ENCODE measurements at regions not wholly inside any gene's neighbourhood (a gene's known extent, or its start where the extent isn't known, plus 50 kb on each side); places are given as distances from the start of the nearest gene placed in this dataset.
"Not testable (repeated sequence)": the region's sequence is repeated elsewhere in the genome, so short reads cannot be mapped to it uniquely, and the experiment has no call there.

DNA sequence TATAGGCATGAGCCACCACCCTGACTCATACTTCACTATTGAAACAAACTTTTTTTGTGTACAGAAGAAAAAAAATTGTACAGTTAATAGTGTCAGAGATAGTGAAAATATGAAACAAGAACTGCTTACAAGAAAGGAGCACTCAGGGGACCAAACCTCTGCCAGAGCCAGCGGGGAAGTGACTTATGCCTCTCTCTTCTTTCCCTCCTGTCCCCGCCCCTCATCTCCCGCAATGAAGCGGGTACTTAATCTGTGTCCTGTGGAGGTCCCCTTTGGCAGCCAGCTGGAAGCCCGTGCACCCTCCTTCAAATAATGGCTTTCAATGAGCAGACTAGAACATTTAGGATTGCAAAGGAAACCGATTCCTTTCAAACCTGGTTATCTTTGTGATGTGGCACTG, 51.5 kb downstream of the PPIAL4A start:
- not testable (repeated sequence) for DNase-seq

DNA sequence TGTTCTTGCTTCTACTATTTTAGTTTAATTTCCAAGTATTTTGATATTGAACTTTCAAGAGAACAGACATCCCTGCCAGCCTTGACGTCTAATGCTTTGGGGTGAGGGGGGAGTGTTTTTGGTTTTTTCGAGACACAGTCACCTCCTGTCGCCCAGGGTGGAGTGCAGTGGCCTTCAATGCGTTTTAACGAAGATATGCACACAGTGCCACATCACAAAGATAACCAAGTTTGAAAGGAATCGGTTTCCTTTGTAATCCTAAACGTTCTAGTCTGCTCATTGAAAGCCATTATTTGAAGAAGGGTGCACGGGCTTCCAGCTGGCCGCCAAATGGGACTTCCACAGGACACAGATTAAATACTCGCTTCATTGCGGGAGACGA, 52.3 kb downstream of the PPIAL4A start:
- DNase-seq = not testable (repeated sequence)

DNA sequence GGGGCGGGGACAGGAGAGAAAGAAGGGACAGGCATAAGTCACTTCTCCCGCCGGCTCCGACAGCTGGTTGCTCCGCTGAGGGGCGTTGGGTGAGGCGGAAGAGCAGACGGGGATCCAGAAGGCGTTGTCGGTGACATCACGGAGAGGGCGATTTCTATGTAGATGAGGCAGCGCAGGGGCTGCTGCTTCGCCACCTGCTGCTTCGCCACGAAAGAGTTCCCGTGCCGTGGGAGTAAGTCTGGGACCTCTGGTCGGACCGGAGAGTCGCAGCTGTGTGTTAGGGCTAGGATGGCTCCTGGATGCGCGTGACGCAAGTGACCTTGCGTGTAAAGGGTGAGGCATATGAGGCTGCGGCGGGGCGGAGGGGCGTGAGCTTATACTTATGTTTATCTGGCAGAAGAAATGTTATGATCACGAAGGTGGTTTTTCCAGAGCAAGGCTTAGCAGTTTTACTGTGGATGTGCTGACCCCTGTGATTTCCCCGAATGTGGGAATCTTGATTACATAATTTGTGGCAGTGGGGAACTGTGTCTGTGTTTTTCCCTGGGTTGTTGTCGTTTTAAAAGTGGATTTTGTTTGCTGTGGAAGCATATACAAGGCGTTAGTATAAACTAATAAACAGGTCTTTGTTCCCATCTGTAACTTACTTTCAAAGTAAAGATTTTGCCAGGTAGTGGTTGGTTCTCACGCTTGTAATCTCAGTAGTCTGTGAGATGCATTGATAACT, 52.8 kb downstream of the PPIAL4A start:
- DNase-seq = peak; percentile 89

DNA sequence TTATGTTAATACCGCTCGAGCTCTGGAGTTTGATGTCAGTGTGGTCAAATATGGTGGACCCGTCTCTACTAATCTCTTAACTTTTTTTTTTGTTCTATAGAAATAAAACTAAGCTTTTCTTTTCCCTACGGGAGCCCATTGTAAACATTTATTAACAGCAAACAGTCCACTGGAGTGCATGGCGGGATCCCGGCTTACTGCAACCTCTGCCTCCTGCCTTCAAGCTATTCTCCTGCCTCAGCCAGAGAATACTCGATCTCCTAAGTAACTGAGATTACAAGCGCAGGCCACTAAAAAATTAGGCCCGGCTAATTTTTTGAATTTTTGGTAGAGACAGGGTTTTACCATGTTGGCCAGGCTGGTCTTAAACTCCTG, 53.4 kb downstream of the PPIAL4A start:
- not testable (repeated sequence) for DNase-seq

DNA sequence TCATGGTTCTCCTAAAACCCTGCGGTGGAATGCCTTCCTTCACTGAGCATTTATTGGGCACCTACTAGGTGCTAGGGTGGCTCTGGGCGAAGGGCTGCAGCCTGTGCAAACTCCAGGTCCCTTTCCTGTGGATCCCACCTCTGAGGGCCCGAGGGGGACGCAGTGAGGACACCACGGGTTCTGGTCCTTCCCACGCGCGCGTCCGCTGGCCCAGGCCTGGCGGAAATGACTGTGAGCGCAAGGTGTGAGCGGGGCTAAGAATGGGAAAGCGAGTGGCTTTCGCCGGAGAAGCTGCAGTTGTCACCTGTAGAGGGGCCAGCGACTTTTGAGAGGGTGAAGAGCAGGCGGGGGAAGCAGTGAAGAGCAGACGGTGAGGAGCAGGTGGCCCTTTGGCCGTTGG, 55.1 kb downstream of the PPIAL4A start:
- DNase-seq = not testable (repeated sequence)

DNA sequence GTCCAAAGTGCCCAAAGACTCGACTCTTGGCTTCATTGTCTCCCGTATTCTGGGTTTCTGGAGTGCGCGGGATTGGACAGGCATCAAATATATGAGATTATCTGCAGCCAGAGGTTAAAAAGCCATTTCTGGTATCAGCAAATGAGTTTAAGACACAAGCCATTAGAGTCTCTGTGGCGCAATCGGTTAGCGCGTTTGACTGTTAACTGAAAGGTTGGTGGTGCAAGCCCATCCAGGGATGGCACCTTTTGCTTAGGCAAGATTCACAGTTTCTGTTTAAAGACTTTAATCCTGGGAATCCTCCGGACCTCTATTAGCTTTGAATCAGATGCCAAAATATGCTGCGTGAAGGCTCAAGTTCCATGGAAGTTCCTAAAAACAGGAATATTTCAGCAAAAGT, 55.6 kb downstream of the PPIAL4A start:
- DNase-seq = not testable (repeated sequence)

DNA sequence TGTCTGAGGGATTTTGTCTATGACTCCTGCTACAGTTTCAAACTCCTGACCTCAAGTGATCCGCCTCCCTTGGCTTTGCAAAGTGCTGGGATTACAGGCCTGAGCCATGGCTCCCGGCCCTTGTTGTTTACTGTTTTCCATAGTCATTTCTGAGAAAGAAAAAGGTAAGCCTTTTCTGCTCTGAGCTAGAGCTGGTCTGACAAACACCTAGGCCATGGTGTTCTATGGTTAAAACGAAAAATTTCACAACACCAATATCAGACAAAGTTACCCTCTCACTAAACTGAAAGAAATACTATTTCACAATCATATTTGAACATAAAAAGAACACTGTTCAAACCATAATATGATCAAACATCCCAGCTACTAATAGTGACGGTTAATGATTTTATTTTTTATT, 57.5 kb downstream of the PPIAL4A start:
- DNase-seq = not testable (repeated sequence)

DNA sequence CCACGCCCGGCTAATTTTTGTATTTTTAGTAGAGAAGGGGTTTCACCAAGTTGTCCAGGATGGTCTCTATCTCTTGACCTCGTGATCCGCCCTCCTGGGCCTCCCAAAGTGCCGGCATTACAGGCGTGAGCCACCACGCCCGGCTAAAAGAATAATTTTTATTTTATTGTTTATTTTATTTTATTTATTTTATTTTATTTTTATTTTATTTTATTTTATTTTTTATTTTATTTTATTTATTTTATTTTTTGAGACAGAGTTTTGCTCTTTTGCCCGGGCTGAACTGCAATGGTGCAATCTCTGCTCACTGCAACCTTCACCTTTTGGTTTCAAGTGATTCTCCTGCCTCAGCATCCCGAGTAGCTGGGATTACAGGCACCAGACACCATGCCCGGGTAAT, 60.2 kb downstream of the PPIAL4A start:
- DNase-seq = not testable (repeated sequence)

DNA sequence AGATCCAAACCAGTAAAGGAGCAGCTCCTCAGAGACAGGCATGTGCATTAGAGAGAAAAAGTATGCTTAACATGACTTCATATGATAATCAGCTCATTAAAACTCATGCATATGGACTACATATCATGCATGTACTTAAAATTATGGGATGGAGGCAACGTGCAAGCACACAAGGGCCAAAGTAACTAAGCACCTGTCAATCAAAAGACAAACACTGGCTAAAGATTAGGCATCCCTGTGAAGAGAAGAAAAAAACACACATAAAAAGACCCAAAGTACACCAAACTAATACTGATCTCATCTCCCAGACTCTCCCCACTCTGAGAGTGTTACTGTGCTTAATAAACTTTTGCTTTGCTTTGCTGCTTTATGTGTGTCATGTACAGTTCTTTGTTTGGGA, 61.1 kb downstream of the PPIAL4A start:
- DNase-seq = not testable (repeated sequence)

DNA sequence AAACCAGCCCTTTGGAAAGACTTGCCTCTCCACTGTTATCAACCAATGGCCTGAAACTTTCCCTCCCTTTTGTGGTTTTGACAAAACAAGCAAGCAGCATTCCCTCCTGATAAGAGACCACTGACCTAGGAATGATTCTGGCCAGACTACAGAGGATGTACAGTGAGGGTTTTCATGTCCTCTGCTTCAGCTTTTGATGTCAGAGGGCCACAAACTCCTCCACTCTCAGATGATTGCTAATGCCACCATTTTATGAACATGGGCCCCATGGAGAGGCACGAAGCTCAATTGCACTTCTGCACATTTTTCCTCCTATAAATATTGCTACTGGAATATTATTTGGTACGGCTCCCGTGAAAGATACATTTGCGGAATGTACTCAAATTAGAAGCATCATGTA, 61.5 kb downstream of the PPIAL4A start:
- not testable (repeated sequence) for DNase-seq

DNA sequence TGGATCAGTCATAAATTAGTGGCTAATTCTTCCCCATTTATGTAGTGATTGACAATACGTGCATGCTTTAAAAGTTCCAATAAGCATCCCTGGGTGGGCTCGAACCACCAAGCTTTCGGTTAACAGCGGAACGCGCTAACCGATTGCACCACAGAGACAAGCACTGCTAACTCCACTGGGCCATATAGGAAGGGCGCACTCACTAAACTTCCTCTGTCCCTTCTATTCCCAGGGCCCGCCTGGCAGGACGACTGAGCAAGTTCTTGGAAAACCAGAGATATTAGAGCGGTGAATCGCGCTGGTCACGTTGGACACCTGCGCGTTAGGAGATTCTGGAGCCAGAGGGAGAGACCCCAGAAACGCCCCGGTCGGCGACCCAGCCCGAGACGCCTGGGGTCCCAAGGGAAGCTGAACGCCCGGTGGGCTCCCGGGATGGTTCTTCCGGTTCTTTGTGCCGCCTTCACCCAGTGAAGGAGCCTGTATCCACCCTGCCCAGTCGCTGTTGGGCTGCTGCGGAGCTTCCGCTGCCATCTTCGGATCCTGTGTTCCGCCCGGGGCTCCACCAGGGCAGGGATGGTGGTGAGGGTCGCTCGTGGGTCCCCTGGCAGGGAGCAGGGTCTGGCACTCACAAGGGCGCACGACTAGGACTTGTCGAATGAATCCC, 62.8 kb downstream of the PPIAL4A start:
- DNase-seq = not testable (repeated sequence)

DNA sequence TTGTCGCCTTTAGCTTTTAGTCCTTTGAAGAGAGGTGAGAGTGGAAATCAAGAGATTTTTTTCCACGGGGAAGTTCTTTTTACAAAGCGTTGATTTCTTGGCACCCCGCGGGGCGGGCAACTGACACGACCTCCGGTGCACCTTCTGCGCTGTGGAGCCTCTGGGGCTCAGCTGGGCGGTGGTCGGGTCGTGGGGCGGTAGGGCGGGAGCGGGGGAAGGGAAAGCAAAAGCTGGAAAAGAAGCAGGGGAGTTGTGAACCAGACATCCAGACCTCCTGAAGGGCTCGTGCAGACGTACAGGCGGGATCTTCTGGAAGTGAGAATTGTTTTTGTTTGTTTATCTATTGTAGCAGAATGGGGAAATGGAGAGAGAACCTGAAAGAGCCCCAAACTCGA, 63.3 kb downstream of the PPIAL4A start:
- not testable (repeated sequence) for DNase-seq

DNA sequence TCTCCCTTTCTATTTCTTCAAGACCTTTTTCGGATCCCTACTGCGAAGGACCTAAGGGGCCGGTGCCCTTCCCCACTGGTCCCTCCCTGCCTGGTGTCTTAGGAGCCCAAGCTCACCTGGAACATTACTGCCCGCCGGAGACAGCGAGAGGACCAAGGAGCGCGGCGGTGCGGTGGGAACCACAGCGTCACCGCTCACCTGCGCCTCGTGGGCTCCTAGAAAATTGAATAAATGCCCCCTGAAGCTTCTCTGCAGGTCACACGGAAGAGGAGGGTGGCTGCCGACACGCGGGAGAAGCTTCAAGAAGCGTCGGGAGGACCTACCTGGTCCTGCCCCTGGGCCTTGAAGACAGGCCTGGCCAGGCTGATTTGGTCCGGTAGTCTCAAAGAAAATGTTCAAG, 65.2 kb downstream of the PPIAL4A start:
- DNase-seq = no peak

DNA sequence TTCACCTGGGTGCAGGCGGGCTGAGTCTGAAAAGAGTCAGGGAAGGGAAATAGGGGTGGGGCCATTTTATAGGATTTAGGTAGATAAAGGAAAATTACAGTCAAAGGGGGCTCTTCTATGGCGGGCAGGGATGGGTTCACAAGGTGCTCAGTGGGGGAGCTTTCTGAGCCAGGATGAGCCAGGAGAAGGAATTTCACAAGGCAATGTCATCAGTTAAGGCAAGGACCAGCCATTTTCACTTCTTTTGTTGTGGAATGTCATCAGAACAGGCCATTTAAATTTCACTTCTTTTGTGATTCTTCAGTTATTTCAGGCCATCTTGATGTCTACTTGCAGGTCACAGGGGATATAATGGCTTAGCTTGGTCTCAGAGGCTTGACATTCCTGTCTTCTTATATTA, 66.4 kb downstream of the PPIAL4A start:
- DNase-seq = not testable (repeated sequence)

DNA sequence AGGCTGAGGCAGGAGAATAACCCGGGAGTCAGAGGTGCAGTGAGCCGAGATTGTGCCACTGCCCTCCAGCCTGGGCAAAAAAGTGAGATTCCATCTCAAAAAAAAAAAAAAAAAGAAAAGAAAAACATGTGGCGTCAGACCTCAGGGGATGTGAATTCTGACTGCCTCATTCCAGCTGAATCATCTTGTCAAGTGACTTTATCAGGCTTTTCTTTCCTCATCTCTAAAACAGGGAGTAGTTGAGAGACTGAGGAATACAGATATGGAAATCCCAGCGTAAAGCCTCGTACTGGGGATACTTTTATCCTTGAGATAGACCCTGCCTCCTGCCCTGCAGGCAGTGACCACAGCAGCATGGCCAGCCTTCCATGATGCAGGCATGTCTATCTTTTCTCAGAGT, 76.4 kb downstream of the PPIAL4A start:
- not testable (repeated sequence) for DNase-seq

DNA sequence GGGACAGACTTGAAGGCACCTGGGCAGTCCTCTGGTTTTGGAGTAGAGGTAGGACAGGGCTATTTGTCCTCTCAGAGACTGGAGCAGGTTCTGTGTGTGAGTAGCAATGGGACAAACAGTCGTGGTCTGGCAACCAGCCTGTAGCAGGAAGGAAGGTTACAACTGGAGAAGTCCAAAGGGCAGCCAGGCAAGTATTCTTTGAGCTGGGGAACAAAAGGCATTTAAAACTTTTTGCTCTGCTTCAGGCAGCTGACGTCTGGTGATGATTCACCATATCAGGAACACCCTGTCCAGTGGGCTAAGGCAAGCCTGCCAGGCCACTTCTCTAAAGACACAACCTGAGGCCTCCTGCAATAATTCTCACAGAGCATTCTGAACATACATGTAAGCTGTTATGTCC, 83.3 kb downstream of the PPIAL4A start:
- DNase-seq = not testable (repeated sequence)

DNA sequence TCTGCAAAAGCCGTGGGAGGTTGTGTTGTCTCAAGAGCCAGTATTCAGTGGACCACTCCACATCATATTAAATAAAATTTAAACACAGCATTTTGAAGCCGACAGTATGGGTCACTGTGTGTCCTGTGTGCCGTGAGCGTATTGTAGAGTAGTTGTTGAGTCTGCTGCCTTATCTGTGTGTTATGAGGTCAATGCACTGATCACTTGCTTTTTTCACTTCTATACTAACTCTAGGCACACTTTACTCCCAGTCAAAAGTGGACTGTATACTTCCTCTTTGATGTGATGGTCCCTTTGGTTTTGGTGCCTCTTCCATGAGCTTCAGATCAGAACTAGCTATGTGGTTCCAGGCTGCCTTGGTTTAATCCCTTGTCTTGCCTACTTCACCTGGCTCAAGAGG, 84.3 kb downstream of the PPIAL4A start:
- not testable (repeated sequence) for DNase-seq

DNA sequence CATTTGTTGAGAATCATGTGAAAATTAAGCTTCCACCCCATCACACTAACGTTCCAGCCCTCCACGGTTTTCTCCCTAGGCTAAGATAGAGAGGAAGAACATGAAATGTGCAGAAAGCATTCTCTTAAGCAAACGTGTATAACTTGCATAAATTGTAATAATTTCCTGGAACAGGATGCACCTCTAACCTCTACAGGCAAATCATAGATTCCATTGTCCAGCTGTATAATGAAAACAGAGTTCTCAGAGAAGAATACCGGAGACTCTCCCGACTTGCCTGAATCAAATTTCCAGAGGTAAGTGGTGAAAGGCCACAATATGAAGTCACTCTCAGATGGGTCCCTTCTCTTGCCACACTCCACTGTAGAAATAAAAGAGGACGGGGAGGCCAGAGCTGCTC, 87.7 kb downstream of the PPIAL4A start:
- DNase-seq = not testable (repeated sequence)

DNA sequence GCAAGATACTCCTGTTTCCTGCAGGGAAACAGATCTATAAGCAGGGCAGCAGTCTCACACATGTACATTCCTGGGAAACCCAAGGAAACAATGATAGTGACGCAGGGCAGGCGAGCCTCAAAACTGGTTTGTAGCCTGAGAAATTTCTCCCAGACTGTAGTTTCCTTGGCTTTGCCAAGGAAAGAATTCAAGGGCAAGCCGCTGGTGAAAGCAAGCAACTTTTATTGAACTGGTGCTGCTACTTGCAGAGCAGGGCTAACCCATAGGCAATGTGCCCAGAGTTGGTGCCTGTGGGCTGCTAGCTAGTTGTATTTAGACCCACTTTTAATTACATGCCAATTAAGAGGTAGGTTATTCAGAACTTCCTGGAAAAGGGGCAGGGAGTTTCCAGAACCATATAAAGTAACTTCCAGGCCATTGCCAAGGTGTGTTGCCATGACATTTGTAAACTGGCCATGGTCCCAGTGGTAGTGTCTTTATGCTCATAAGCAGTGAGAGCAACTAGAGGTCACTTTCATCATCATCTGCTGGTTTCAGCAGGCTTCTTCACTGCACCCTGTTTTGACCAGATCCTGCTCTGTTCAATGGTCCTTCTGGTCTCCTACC, 92.0 kb downstream of the PPIAL4A start:
- not testable (repeated sequence) for DNase-seq

DNA sequence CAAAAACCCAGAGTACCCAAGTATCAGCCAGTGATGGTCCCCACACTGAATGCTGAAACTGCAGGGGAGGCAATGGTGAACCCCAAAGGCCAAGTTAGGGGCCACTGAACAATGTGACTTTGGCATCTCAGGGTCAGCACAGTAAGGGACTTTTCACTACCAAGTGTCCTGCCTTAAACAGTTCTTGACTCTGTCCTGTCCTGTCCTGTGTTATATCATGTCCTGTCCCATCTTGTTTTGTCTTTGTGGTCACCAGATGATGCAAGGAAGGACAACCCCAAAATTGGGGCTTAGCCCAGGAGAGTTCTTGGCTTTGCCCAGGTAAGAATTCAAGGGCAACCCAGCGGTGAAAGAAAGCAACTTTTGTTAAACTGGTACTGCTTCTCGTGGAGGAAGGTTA, 105.0 kb downstream of the PPIAL4A start:
- not testable (repeated sequence) for DNase-seq

DNA sequence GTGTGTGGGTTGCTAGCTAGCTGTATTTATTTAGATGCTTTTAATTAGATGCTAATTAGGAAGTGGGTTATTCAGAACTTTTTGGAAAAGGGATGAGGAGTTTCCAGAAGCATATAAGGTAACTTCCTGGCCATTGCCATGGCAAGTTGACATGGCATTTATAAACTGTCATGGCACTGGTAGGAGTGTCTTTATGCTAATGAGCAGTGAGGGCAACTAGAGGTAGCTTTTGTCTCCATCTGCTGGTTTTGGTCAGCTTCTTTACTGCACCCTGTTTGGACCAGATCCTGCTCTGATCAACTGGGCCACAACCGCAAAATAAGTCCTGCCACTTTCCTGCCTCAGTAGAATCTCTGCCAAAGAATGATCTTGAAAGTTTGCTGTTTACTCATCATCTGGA, 105.5 kb downstream of the PPIAL4A start:
- DNase-seq = not testable (repeated sequence)

DNA sequence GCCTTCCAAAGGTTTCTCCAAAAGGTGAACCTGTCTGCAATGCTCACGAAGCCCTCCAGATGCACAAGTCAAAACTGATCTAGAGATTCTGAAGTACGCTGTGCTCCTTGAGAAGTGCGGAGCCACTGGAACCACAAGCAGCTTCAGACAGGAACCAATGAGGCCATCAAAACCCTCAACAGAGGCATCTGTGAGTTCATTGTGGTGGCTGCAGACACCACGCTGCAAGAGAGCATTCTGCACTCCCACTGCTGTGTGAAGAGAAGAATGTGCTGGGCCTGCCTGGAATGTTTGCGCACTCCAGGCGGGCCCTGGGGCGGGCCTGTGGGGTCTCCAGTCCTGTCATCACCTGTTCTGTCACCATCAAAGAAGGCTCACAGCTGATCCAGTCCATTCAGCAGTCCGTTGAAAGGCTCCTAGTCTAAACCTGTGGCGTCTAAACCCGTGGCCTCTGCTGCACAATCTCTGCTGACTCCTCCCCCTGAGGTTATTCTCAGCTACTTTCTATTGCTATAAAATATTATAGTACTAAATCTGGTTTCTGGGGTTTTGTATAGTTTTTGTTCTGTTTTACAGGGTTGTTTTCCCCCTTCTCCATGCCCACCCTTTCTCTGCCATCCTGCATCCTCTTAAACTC, 111.6 kb downstream of the PPIAL4A start:
- DNase-seq = not testable (repeated sequence)

DNA sequence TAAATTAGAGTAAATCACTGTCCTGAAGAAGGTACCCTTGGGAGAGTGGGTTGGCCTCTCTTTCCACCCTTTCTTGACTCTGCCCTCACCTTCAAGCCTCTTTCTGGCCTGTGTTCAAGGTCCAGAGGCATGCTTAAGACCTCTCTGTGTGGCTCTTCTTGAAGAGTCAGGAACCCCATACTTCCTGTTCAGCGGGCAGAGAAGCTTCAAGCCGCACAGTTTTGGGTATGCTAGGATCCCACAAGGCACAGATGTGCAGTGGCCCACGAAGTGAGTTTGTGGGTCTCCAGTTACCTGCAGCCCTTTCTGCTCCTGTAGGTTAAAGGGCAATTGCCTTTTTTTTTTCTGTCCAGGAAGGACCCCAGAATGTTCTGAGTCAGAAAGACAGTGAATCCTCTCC, 113.7 kb downstream of the PPIAL4A start:
- DNase-seq = not testable (repeated sequence)

DNA sequence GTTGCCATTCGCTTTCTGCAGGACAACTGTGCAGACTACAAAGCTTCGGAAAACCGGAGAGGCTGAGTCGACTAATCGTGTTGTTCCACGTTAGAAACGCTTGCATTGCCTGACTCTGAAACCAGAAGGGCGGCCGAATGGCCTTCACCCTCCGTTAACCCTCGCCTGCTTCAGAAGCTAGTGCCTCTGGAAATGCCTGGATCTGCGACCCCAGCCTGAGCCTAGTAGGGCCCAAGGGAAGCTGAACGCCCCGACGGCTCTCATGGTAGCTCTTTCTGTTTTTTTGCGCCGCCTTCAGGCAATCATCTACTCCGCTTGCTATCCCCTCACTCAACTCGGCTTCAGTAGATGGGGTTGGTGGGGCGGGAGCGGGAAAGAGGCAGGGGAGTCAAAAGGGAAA, 117.3 kb downstream of the PPIAL4A start:
- not testable (repeated sequence) for DNase-seq
